Ishikawa (cell line): ENCODE measurements at regions not wholly inside any gene's neighbourhood (a gene's known extent, or its start where the extent isn't known, plus 50 kb on each side); places are given as distances from the start of the nearest gene placed in this dataset.

Experiments used
- CEBPB ChIP-seq: IDR thresholded peaks from 2 replicates; pipeline ENCODE4 v1.6.1; 2012
- CREB1 ChIP-seq: IDR thresholded peaks from 2 replicates; pipeline ENCODE4 v1.6.1; 2012; ENCODE audit warnings: low read depth
- EGR1 ChIP-seq: IDR thresholded peaks from 2 replicates; pipeline ENCODE4 v1.6.1; 2012
- EP300 ChIP-seq: IDR thresholded peaks from 2 replicates; pipeline ENCODE4 v1.6.1; 2012; ENCODE audit warnings: borderline replicate concordance
- NFIC ChIP-seq: IDR thresholded peaks from 2 replicates; pipeline ENCODE4 v1.6.1; 2012
- RAD21 ChIP-seq: IDR thresholded peaks from 2 replicates; pipeline ENCODE4 v1.6.1; 2012; ENCODE audit warnings: low read depth
- REST ChIP-seq: IDR thresholded peaks from 2 replicates; pipeline ENCODE4 v1.6.1; 2012; ENCODE audit warnings: low read depth, mild to moderate bottlenecking
- TAF1 ChIP-seq: IDR thresholded peaks from 2 replicates; pipeline ENCODE4 v1.6.1; 2012; ENCODE audit warnings: low read depth, mild to moderate bottlenecking
- TCF12 ChIP-seq: IDR thresholded peaks from 2 replicates; pipeline ENCODE4 v1.6.1; 2012; ENCODE audit warnings: low read depth
- TEAD4 ChIP-seq: IDR thresholded peaks from 2 replicates; pipeline ENCODE4 v1.6.1; 2012
- YY1 ChIP-seq: IDR thresholded peaks from 2 replicates; pipeline ENCODE4 v1.6.1; 2012; ENCODE audit warnings: low read depth
- ZBTB7A ChIP-seq: IDR thresholded peaks from 2 replicates; pipeline ENCODE4 v1.6.1; 2012; ENCODE audit warnings: low read depth
- TF ChIP-seq, protein P1 (sequence below): IDR thresholded peaks from 2 replicates; pipeline ENCODE4 v1.6.1; 2012

- TF ChIP-seq REST (no peak), EP300 (no peak), TAF1 (no peak), NFIC (no peak), RAD21 (no peak), YY1 (no peak), ZBTB7A (no peak), TCF12 (no peak), CREB1 (no peak), TEAD4 (no peak), EGR1 (no peak), CEBPB (no peak)
- TF ChIP-seq, protein P1, sequence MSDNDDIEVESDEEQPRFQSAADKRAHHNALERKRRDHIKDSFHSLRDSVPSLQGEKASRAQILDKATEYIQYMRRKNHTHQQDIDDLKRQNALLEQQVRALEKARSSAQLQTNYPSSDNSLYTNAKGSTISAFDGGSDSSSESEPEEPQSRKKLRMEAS, result no peak
Observed at GRCh38 chr16:76942089-76942488, 248.9 kb upstream of the MON1B start.
